22Rv1 (cell line): ENCODE measurements at regions not wholly inside any gene's neighbourhood (a gene's known extent, or its start where the extent isn't known, plus 50 kb on each side); places are given as distances from the start of the nearest gene placed in this dataset.

Experiments used
- CTCF ChIP-seq: fragments of 450-650 bp; IDR thresholded peaks from 2 replicates; pipeline ENCODE4 v1.5.1; 2017; ENCODE audit warnings: mild to moderate bottlenecking
- ZFX ChIP-seq: fragments of 450-650 bp; IDR thresholded peaks from 2 replicates; pipeline ENCODE4 v1.6.1; 2017; ENCODE audit warnings: antibody characterized with exemption, borderline replicate concordance

- TF ChIP-seq CTCF (no peak), ZFX (no peak)
Measured at GRCh38 chr20:4490045-4490444, 196.2 kb upstream of the PRNP start.
